NCI-H2107 (cell line): ENCODE measurements at regions not wholly inside any gene's neighbourhood (a gene's known extent, or its start where the extent isn't known, plus 50 kb on each side); places are given as distances from the start of the nearest gene placed in this dataset.
"Not testable (repeated sequence)": the region's sequence is repeated elsewhere in the genome, so short reads cannot be mapped to it uniquely, and the experiment has no call there.

Experiments
- DNase-seq: peaks from one replicate; lab custom pipeline; 2025; lab: John Stamatoyannopoulos, UW

- no peak for DNase-seq
Observed at GRCh38 chr1:10940838-10941237, 71.6 kb upstream of the TARDBP start.

GRCh38 chr1:10941891-10942541 lies 70.4 kb upstream of the TARDBP start:
- peak; percentile 50 for DNase-seq

GRCh38 chr1:10942542-10942912 lies 69.9 kb upstream of the TARDBP start:
- DNase-seq, result no peak

GRCh38 chr1:10943041-10943440 lies 69.4 kb upstream of the TARDBP start:
- DNase-seq, result no peak

GRCh38 chr1:10943991-10944730 lies 68.3 kb upstream of the TARDBP start:
- DNase-seq, result peak; percentile 83

GRCh38 chr1:10945991-10946509 lies 66.4 kb upstream of the TARDBP start:
- no peak for DNase-seq

GRCh38 chr1:10947181-10947580 lies 65.3 kb upstream of the TARDBP start:
- DNase-seq, result no peak

- DNase-seq, result no peak
Observed at GRCh38 chr1:10947691-10948462, 64.6 kb upstream of the TARDBP start.

- no peak for DNase-seq
Observed at GRCh38 chr1:10948463-10948775, 64.0 kb upstream of the TARDBP start.

GRCh38 chr1:10950316-10951172 lies 61.9 kb upstream of the TARDBP start:
- DNase-seq, result no peak

- not testable (repeated sequence) for DNase-seq
Observed at GRCh38 chr1:10951298-10951697, 61.2 kb upstream of the TARDBP start.

GRCh38 chr1:10951961-10952360 lies 60.5 kb upstream of the TARDBP start:
- DNase-seq, result no peak

- DNase-seq, result no peak
Observed at GRCh38 chr1:10953505-10954193, 58.8 kb upstream of the TARDBP start.

- DNase-seq, result no peak
Observed at GRCh38 chr1:10957133-10957532, 55.3 kb upstream of the TARDBP start.

- DNase-seq, result peak; percentile 79
Observed at GRCh38 chr1:10958614-10959013, 53.8 kb upstream of the TARDBP start.

GRCh38 chr1:10960411-10961299 lies 51.8 kb upstream of the TARDBP start:
- peak; percentile 79 for DNase-seq

- DNase-seq, result no peak
Observed at GRCh38 chr1:10961300-10961833, 51.1 kb upstream of the TARDBP start.

GRCh38 chr1:10962483-10962882 lies 50.0 kb upstream of the TARDBP start:
- peak; percentile 62 for DNase-seq
